DOHH2 (cell line): ENCODE measurements at regions not wholly inside any gene's neighbourhood (a gene's known extent, or its start where the extent isn't known, plus 50 kb on each side); places are given as distances from the start of the nearest gene placed in this dataset.

Source experiments
- CTCF ChIP-seq: fragments of 200-600 bp; sonication (generic); IDR thresholded peaks from one replicate; pipeline ENCODE4 v1.5.1; 2014; ENCODE audit warnings: antibody characterized with exemption, mild to moderate bottlenecking, low read depth, low read length; ENCODE audit not compliant: poor library complexity, severe bottlenecking
- EZH2phosphoT487 ChIP-seq: fragments of 200-600 bp; sonication (generic); IDR thresholded peaks from 2 replicates; pipeline ENCODE4 v1.6.1; 2017; ENCODE audit warnings: borderline replicate concordance, mild to moderate bottlenecking, antibody characterized with exemption, low read length, moderate library complexity, mixed read lengths

GRCh38 chr12:9260931-9261330 lies 52.7 kb upstream of the PZP start:
- TF ChIP-seq CTCF: no peak
- no peak for TF ChIP-seq EZH2phosphoT487
